NOMO-1 treated with dmso at 0.1 percent for 144 hours (cell line): ENCODE measurements at regions not wholly inside any gene's neighbourhood (a gene's known extent, or its start where the extent isn't known, plus 50 kb on each side); places are given as distances from the start of the nearest gene placed in this dataset.

ENCODE experiments used
- DNase-seq: peaks from one replicate; lab custom pipeline; 2025; ENCODE audit not compliant: unreplicated experiment; lab: John Stamatoyannopoulos, UW

DNA sequence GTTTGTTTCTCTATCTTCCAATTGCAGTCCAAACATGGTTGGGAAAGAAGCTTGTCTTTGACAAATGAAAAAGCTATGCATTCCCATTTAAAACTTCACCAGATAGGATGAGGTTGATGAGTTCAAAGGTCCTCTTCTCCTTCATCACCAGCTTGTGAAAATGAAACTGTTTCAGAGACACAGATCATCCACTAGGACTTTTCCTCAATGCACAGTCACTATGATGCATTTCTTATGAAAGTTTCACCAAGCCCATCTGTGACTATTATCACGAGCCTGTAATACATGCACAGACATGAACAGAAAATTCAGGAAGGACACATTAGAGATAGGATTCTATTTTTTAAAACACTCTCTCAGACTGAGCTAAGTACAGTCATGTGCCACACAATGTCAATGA lies 644.4 kb downstream of the PLCL1 start:
- no peak for DNase-seq

- DNase-seq = no peak
Measured at GRCh38 chr2:198444800-198445287, 640.5 kb downstream of the PLCL1 start.

DNA sequence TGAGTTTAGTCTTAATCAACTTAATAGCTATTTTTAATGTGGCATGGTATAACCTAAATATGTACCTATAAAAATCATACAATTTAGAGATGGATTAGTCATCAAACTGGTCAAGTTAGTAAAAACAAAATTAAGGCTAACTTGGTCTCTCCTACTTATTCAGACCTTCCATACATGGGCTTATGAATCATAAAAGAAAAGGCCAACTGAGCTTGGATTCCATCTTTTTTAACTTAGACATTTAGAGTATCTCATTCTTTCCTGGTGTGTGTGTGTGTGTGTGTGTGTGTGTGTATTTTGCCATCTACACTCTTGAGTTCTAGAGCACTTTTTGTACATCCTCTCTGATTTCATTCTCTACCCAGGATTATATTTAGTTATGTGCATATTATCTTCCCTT lies 637.5 kb downstream of the PLCL1 start:
- DNase-seq = no peak

DNA sequence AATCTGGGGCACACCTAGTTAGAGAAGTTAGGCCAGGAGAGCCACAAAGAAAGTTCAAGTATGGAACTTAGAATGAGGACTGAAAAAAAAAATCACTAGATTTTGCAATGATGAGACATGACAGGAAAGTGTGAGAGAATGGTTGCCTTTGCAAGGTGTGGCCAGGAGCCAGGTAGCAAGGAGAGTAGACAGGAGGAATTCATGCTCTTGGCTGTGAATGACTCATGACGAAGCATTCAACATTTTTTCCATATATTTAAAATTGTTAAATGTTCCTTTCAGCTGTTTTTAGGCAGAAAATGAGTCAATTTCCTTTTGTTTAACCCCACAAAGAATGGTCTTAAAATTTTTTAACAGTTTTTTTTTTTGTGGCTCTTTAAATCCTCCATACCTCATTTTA lies 636.9 kb downstream of the PLCL1 start:
- DNase-seq = no peak

DNA sequence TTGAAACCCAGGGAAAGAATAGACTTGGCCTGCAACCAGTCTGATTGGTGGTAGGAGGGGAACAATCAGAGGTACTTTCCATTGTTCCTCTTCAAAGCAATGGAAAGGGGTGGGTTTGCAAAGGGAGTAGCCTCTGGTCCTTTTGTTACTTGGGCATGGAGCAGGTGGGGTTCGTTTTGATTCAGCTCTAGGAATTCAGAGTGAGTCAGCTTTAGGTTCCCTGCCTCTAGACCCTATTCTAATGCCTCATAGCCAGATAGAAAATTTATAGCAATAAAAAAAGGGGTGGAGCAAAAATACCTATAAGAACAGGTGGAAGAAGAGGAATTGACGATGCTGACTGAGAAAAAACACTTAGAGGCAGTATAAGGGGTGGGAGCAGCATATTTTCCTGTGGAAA lies 636.4 kb downstream of the PLCL1 start:
- no peak for DNase-seq

GRCh38 chr2:198438331-198438730 lies 633.9 kb downstream of the PLCL1 start:
- no peak for DNase-seq

- no peak for DNase-seq
Measured at GRCh38 chr2:198424112-198424511, 619.7 kb downstream of the PLCL1 start.

DNA sequence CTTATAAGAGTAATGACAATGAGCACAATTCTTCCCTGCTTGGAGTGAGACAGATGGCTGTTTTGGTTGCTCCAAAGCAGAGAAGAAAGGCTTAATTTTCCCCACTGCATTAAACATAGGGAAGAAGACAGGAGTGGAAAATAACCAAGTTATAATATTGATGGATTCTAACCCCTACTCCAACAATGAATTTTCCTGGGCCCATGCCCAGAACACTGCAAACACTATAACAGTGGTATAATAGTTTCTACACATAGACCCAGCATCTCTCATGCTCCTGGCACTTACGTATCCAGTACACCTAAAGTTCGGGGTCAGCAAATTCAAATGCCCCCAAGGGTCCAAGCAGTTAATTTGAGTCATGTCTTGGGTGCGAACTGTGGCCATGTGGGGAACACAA lies 613.4 kb downstream of the PLCL1 start:
- no peak for DNase-seq

DNA sequence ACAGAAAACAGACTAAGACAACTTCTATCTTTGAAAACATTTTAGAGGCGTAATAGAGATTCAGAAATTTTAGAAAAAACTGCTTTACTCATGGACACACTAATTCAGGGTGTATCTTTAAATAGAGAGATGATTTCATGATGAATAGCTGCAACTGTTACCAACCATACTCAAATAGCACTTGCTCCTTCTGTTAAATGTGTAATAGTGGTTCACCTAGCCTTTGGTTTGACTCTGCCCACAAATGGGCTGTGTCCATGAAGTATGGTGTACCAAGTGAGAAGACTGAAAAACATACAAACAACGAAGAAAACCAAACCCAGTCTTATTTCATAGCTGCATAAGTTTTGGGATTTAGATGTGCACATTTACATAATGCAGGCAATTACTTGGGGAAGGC lies 610.6 kb downstream of the PLCL1 start:
- no peak for DNase-seq

DNA sequence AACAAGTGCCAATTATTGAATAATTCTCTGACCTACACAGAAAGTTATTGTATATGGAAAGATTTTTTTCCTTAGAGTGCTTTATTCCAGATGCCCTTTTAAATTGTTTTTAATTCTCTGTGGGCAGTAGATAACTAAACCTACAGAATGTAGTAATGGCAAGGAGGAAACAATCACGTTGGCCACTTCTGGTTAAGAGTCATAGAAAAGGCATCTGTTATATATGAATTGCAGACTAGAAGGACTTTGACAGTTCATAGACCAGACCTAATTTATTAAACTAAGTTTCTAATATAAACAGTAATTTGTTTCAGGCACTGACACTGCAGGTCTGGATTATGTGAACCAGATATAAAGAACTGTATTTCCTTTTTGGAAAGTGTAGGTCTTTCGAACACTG lies 607.5 kb downstream of the PLCL1 start:
- DNase-seq = no peak

- no peak for DNase-seq
Measured at GRCh38 chr2:198408171-198408570, 603.8 kb downstream of the PLCL1 start.

DNA sequence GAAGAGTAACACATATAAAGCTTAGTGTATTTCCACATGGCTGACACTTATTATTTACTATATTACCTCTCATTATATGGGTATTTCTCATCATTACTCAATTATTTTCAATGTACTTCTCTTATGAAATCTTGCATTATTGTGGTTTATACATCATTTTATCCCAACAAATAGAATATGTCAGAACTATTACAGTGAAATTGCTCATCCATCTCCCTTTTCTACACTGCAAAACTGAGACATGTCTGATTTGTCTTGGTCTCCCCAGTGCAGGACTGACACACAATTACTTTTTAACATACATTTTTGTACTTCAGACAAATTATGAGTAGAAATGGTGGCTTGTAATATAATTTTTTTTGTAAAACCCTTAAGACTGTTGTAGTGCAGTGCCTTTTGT lies 600.9 kb downstream of the PLCL1 start:
- DNase-seq = no peak

- DNase-seq = no peak
Measured at GRCh38 chr2:198401644-198402043, 597.3 kb downstream of the PLCL1 start.

GRCh38 chr2:198400999-198401398 lies 596.6 kb downstream of the PLCL1 start:
- DNase-seq = no peak

DNA sequence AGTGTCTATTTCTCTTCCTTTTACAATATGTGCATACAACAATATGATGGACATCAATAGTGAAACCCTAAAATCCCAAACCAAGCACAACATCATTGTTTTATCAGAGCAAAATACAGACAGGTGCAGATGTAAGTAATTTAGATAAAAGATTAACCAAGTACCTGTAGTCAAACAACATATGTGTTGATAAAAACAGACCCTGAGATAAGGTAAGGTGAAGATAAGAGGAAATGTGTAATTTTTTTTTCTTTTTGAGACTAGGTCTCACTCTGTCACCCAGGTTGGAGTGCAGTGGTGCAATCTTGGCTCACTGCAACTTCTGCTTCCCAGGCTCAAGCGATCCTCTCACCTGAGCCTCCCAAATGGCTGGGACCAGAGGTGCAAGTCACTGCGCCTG lies 589.8 kb downstream of the PLCL1 start:
- DNase-seq = no peak

DNA sequence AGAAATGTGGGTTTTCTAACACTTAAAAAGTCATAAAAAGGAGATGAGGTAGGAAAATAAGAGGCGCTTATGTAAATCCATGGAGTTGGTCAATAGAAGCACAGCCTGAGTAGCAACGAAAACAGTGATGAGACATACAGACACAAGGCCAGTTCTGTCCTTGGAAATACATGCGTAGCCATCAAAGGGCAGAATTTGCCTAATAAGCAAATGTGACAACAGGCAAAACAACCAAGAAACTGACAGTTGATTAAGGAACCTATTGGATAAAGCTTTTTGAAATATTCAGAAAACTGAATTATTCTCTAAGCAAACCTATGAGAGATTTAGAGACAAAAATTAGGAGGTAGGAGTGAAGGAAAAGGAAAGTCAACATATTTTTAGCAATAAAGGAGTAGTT lies 586.3 kb downstream of the PLCL1 start:
- no peak for DNase-seq

DNA sequence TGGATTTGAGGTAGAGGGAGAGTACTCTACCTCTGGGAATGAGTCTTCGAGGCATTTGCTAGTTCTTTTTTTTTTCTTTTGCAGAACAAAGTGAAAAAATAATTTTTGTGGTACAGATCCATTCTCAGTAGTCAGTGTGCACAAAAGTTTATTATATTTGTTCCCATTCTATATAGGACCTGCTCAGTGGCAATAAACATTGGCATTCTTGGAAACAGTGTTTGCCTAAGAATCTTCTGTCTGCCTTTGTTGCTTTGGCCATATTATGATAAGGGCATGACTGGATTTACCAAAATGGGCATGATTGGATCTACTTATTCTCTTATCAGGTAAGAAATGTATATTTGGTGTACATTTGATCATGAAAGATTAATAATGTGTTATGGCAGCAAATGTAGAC lies 583.3 kb downstream of the PLCL1 start:
- no peak for DNase-seq

DNA sequence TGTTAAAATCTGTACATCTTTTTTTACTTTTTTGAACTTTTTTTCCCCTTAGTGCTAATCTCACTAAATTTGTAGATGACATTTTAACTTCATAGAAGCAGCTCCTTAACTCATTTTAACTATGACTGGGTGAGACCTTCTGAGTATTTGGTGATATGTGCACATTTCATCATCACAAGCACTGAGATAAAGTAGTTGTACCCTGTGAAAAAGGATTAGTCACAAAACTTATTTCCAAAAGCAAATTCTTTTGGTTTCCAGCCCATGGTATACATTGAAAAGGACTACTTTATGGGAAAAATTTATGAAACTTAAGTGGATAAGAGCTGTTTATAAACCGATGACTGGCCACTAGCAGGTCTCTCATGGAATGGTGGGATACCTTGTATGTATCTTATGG lies 581.5 kb downstream of the PLCL1 start:
- no peak for DNase-seq

DNA sequence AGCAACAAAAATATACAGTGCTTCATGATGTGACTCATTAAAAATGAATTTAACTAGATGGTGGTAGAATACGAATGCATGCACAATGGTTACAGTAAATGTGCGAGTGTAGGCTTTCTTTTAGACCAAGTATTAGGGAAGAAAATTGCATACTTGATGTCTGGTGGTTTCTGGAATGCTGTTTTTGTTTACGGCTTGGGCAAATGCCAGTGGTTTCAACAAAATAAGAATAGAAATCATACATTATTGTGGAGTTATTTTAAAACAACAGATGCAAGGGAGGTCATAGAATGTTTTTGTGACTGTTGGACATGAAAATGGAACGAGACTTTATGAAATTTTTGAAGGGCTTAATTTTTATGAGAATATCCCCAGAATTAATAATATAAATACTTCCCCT lies 580.9 kb downstream of the PLCL1 start:
- DNase-seq = no peak

DNA sequence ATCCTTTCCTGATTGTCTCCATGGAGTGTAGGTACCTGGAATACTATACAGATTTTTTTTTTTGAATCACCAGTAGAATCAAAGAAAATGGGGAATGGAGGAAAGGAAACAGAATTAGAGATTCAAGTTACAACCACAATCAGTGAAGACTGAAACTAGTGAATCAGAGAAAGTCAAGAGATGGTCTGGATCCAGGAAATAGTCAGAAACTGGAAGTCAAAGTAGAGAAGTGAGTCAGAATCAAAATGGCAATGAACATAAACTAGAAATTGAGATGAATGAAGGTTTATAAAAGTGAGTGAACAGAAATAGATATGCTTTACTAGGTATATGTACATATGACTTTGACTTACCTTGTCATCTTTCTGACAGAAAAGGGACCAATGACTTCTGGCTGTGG lies 579.0 kb downstream of the PLCL1 start:
- DNase-seq = no peak

GRCh38 chr2:198382811-198383210 lies 578.4 kb downstream of the PLCL1 start:
- DNase-seq = no peak

GRCh38 chr2:198376677-198377076 lies 572.3 kb downstream of the PLCL1 start:
- no peak for DNase-seq

- DNase-seq = no peak
Measured at GRCh38 chr2:198375083-198375410, 570.7 kb downstream of the PLCL1 start.
